Endodermal cell (in vitro differentiated cells): ENCODE measurements at regions not wholly inside any gene's neighbourhood (a gene's known extent, or its start where the extent isn't known, plus 50 kb on each side); places are given as distances from the start of the nearest gene placed in this dataset.

Experiments
- DNase-seq: peaks from one replicate; pipeline ENCODE4 v3.0.0-alpha.2; 2017
- H3K27ac ChIP-seq: 2 replicates; pipeline ENCODE4 v1.5.1; 2013; ENCODE audit warnings: mild to moderate bottlenecking, low read depth, low read length, moderate library complexity
- H3K27me3 ChIP-seq: 2 replicates; pipeline ENCODE4 v1.6.1; 2013; ENCODE audit warnings: mild to moderate bottlenecking, low read length, moderate library complexity; ENCODE audit not compliant: insufficient read depth, control insufficient read depth, poor library complexity, severe bottlenecking
- H3K36me3 ChIP-seq: 2 replicates; pipeline ENCODE4 v1.7.0; 2013; ENCODE audit warnings: mild to moderate bottlenecking, low read length, moderate library complexity; ENCODE audit not compliant: control insufficient read depth, insufficient read depth
- H3K4me1 ChIP-seq: one replicate; pipeline ENCODE4 v1.7.0; 2013; ENCODE audit warnings: low read length; ENCODE audit not compliant: control insufficient read depth, insufficient read depth
- H3K4me3 ChIP-seq: 2 replicates; pipeline ENCODE4 v1.5.1; 2013; ENCODE audit warnings: mild to moderate bottlenecking, low read length, moderate library complexity
- H3K9ac ChIP-seq: 2 replicates; pipeline ENCODE4 v1.6.1; 2013; ENCODE audit warnings: mild to moderate bottlenecking, low read length, moderate library complexity; ENCODE audit not compliant: poor library complexity, severe bottlenecking; ENCODE audit errors: extremely low read depth
- H3K9me3 ChIP-seq: 2 replicates; pipeline ENCODE4 v1.6.1; 2013; ENCODE audit warnings: mild to moderate bottlenecking, low read length, moderate library complexity; ENCODE audit not compliant: control insufficient read depth
- H3K27ac Mint-ChIP-seq: 2 replicates; pipeline ENCODE4 v1.8.0; 2020; ENCODE audit warnings: mixed read lengths
- H3K27me3 Mint-ChIP-seq: 2 replicates; pipeline ENCODE4 v1.8.0; 2021; ENCODE audit warnings: mild to moderate bottlenecking, mixed read lengths; ENCODE audit not compliant: insufficient read depth
- H3K36me3 Mint-ChIP-seq: 2 replicates; pipeline ENCODE4 v1.8.0; 2020; ENCODE audit warnings: low read depth, mixed read lengths
- H3K4me1 Mint-ChIP-seq: 2 replicates; pipeline ENCODE4 v1.8.0; 2020; ENCODE audit warnings: mixed read lengths
- H3K4me3 Mint-ChIP-seq: 2 replicates; pipeline ENCODE4 v1.8.0; 2020; ENCODE audit warnings: mild to moderate bottlenecking, moderate library complexity, mixed read lengths
- H3K9me3 Mint-ChIP-seq: 2 replicates; pipeline ENCODE4 v1.8.0; 2020; ENCODE audit warnings: mild to moderate bottlenecking, mixed read lengths
- WGBS, 2 experiments: methylation state at CpG; one replicate each; pipeline versions ENCODE4 v1.1.5 to v1.1.7; 2013; ENCODE audit warnings: missing lambda C conversion rate in 2 of 2, mixed read lengths in 1 of 2; ENCODE audit not compliant: insufficient coverage in 1 of 2, insufficient read length in 1 of 2; 5-methylcytosine and 5-hydroxymethylcytosine counted together
- TF ChIP-seq, protein P1 (sequence below): fragments of 200-600 bp; sonication (generic); conservative IDR thresholded peaks from 2 replicates; pipeline ENCODE4 v1.5.0; 2021; ENCODE audit warnings: antibody characterized with exemption, mild to moderate bottlenecking

DNA sequence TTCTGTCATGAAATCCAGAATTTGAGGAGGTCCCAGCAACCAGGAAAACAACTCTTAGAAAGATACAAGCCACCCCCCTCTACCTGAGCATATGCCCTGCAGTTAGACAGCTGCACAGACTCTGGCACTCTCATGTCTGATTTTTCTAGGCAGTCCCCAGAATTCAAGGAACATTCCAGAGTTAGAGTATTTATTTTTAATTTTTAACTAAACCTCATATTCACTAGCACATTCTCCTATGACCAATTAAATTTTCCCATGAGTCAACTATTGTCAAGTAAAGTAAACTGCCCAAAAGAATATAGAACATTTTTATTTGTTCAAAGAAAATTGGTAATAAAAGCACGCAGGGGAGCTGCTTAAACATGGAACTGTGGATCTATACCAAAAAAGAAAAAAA is 490.5 kb upstream of the SEMA6A start:
- Mint-ChIP-seq H3K4me1 (peaks cover 6% of the 10 kb centered on the region), H3K27me3 (no peaks in the 10 kb centered on the region), H3K36me3 (no peaks in the 10 kb centered on the region), H3K27ac (no peak overlapping the region), H3K9me3 (peaks cover 1% of the 10 kb centered on the region), H3K4me3 (no peak overlapping the region)
- 88 to 93% methylated on average over 1 of the region's 1 CpG for WGBS, 2 experiments
- Histone ChIP-seq H3K9ac (no peak overlapping the region), H3K9me3 (no peaks in the 10 kb centered on the region), H3K4me1 (no peaks in the 10 kb centered on the region), H3K27me3 (no peaks in the 10 kb centered on the region), H3K36me3 (no peaks in the 10 kb centered on the region), H3K27ac (no peak overlapping the region), H3K4me3 (no peak overlapping the region)
- TF ChIP-seq, protein P1, sequence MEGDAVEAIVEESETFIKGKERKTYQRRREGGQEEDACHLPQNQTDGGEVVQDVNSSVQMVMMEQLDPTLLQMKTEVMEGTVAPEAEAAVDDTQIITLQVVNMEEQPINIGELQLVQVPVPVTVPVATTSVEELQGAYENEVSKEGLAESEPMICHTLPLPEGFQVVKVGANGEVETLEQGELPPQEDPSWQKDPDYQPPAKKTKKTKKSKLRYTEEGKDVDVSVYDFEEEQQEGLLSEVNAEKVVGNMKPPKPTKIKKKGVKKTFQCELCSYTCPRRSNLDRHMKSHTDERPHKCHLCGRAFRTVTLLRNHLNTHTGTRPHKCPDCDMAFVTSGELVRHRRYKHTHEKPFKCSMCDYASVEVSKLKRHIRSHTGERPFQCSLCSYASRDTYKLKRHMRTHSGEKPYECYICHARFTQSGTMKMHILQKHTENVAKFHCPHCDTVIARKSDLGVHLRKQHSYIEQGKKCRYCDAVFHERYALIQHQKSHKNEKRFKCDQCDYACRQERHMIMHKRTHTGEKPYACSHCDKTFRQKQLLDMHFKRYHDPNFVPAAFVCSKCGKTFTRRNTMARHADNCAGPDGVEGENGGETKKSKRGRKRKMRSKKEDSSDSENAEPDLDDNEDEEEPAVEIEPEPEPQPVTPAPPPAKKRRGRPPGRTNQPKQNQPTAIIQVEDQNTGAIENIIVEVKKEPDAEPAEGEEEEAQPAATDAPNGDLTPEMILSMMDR, result no peak
- no peak for DNase-seq

DNA sequence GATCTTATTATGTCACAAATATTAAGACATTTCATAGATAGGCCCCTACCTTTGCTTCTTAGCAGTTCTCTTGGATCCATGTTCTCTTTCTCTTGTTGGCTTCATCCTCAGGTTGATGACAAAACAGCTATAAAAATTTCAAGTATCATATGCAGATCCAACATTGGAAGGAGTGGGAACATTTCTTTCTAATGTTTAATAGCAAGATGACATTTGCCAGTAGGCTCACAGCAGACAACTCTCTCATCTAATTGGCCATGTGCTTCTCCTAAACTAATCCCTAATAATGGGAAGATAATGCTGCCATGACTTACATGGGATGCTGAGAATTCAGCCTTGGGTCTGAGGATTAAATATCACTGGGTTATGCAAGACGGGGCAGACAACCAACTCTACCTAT is 485.5 kb upstream of the SEMA6A start:
- no peaks in the 10 kb centered on the region for H3K27me3 Mint-ChIP-seq
- H3K9me3 Mint-ChIP-seq, result no peaks in the 10 kb centered on the region
- H3K4me3 Mint-ChIP-seq, result no peak overlapping the region
- no peak overlapping the region for H3K27ac ChIP-seq
- TF ChIP-seq, protein P1, result no peak
- H3K9me3 ChIP-seq, result no peaks in the 10 kb centered on the region
- no peak overlapping the region for H3K27ac Mint-ChIP-seq
- WGBS, 2 experiments, result 90 to 100% methylated on average over 1 of the region's 1 CpG
- no peaks in the 10 kb centered on the region for H3K4me1 ChIP-seq
- no peaks in the 10 kb centered on the region for H3K36me3 ChIP-seq
- H3K36me3 Mint-ChIP-seq, result no peaks in the 10 kb centered on the region
- H3K4me1 Mint-ChIP-seq, result peaks cover 10% of the 10 kb centered on the region
- no peak overlapping the region for H3K9ac ChIP-seq
- no peak overlapping the region for H3K4me3 ChIP-seq
- DNase-seq, result no peak
- H3K27me3 ChIP-seq, result no peaks in the 10 kb centered on the region

DNA sequence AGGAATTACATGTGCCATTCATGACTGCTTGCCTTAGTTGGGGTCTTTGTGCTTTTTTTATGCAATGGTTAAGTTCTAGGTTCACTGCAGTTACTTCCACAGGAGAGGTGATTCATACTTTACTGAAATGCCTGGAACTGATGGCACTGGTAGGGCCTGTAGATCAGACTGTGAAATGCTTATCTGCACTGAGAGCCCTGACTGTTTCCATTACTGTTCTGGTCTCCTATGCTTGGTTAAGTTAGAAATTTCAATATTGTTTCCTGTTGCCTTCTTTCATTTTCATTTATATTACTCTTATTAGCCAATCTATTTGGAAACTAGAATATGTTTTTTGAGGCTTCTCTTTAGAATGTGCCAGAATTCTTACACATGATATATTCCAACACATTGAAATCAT is 484.1 kb upstream of the SEMA6A start:
- H3K4me1 Mint-ChIP-seq, result peaks cover 14% of the 10 kb centered on the region
- Histone ChIP-seq H3K27me3 (no peaks in the 10 kb centered on the region), H3K4me1 (no peaks in the 10 kb centered on the region), H3K4me3 (no peak overlapping the region), H3K9me3 (no peaks in the 10 kb centered on the region), H3K9ac (no peak overlapping the region), H3K36me3 (no peaks in the 10 kb centered on the region), H3K27ac (no peak overlapping the region)
- H3K27me3 Mint-ChIP-seq, result no peaks in the 10 kb centered on the region
- H3K27ac Mint-ChIP-seq, result no peak overlapping the region
- no peaks in the 10 kb centered on the region for H3K36me3 Mint-ChIP-seq
- no peaks in the 10 kb centered on the region for H3K9me3 Mint-ChIP-seq
- TF ChIP-seq, protein P1, result no peak
- no peak overlapping the region for H3K4me3 Mint-ChIP-seq
- no peak for DNase-seq
